ENCODE measurements at regions not wholly inside any gene's neighbourhood (a gene's known extent, or its start where the extent isn't known, plus 50 kb on each side); places are given as distances from the start of the nearest gene placed in this dataset.
"Not testable (repeated sequence)": the region's sequence is repeated elsewhere in the genome, so short reads cannot be mapped to it uniquely, and the experiment has no call there.

GRCh38 chr19:20385061-20385460, 180.5 kb downstream of the ZNF737 start:
- no peak for DNase-seq

GRCh38 chr19:20371911-20372310, 193.7 kb downstream of the ZNF737 start:
- no peak for DNase-seq

GRCh38 chr19:20371304-20371703, 194.3 kb downstream of the ZNF737 start:
- DNase-seq = not testable (repeated sequence)

GRCh38 chr19:20367811-20368294, 197.7 kb downstream of the ZNF737 start:
- DNase-seq = no peak

GRCh38 chr19:20365146-20365545, 198.1 kb downstream of the ZNF486 start:
- DNase-seq = no peak

GRCh38 chr19:20359933-20360720, 193.1 kb downstream of the ZNF486 start:
- no peak for DNase-seq

GRCh38 chr19:20358841-20359465, 191.9 kb downstream of the ZNF486 start:
- DNase-seq = not testable (repeated sequence)

GRCh38 chr19:20357921-20358320, 190.9 kb downstream of the ZNF486 start:
- DNase-seq = no peak

GRCh38 chr19:20351244-20351643, 184.2 kb downstream of the ZNF486 start:
- DNase-seq = no peak

- DNase-seq = no peak
Observed at GRCh38 chr19:20349206-20349605, 182.2 kb downstream of the ZNF486 start.

GRCh38 chr19:20339444-20339843, 172.4 kb downstream of the ZNF486 start:
- DNase-seq = no peak

- no peak for DNase-seq
Observed at GRCh38 chr19:20334760-20335159, 167.7 kb downstream of the ZNF486 start.

- no peak for DNase-seq
Observed at GRCh38 chr19:20333508-20333907, 166.5 kb downstream of the ZNF486 start.

- no peak for DNase-seq
Observed at GRCh38 chr19:20325151-20325550, 158.1 kb downstream of the ZNF486 start.

- no peak for DNase-seq
Observed at GRCh38 chr19:20321139-20321763, 154.2 kb downstream of the ZNF486 start.

GRCh38 chr19:20320191-20320590, 153.2 kb downstream of the ZNF486 start:
- no peak for DNase-seq

GRCh38 chr19:20318616-20319015, 151.6 kb downstream of the ZNF486 start:
- no peak for DNase-seq

GRCh38 chr19:20315543-20315942, 148.5 kb downstream of the ZNF486 start:
- no peak for DNase-seq

- DNase-seq = no peak
Observed at GRCh38 chr19:20313894-20314293, 146.9 kb downstream of the ZNF486 start.

GRCh38 chr19:20307127-20307526, 140.1 kb downstream of the ZNF486 start:
- no peak for DNase-seq

- DNase-seq = not testable (repeated sequence)
Observed at GRCh38 chr19:20296314-20296713, 129.3 kb downstream of the ZNF486 start.

GRCh38 chr19:20294181-20294580, 127.2 kb downstream of the ZNF486 start:
- DNase-seq = no peak

- DNase-seq = not testable (repeated sequence)
Observed at GRCh38 chr19:20292520-20292919, 125.5 kb downstream of the ZNF486 start.

- DNase-seq = no peak
Observed at GRCh38 chr19:20289186-20289585, 122.2 kb downstream of the ZNF486 start.
